Heart right ventricle (tissue), 16 donors: ENCODE measurements at regions not wholly inside any gene's neighbourhood (a gene's known extent, or its start where the extent isn't known, plus 50 kb on each side); places are given as distances from the start of the nearest gene placed in this dataset.

Experiments used
- ATAC-seq, 8 donors: fragments of 200-7000 bp; cut with Tn5 transposase; one replicate each; pipeline ENCODE4 v1.9.1; 2020; ENCODE audit warnings: mild to moderate bottlenecking in 8 of 8, moderate library complexity in 8 of 8, moderate number of reproducible peaks in 1 of 8
- DNase-seq, 2 donors: peaks; one replicate each; pipeline ENCODE4 v3.0.0-alpha.2; 2020
- H3K27ac ChIP-seq, 10 donors: fragments of 200-600 bp; sonication (generic) in 2 of 10; one replicate each; pipeline versions ENCODE4 v1.5.0 to v1.8.0; 2020 to 2022; ENCODE audit warnings: mild to moderate bottlenecking in 3 of 10
- H3K27me3 ChIP-seq, 7 donors: fragments of 200-600 bp; one replicate each; pipeline ENCODE4 v1.8.0; 2021 to 2022; ENCODE audit warnings: mild to moderate bottlenecking in 2 of 7
- H3K36me3 ChIP-seq, 9 donors: fragments of 200-600 bp; sonication (generic) in 1 of 9; one replicate each; pipeline versions ENCODE4 v1.5.0 to v1.8.0; 2020 to 2022; ENCODE audit warnings: mild to moderate bottlenecking in 2 of 9
- H3K4me1 ChIP-seq, 9 donors: fragments of 200-600 bp; sonication (generic) in 1 of 9; one replicate each; pipeline versions ENCODE4 v1.5.0 to v1.8.0; 2020 to 2022; ENCODE audit warnings: mild to moderate bottlenecking in 4 of 9
- H3K4me3 ChIP-seq, 10 donors: fragments of 200-600 bp; sonication (generic) in 2 of 10; one replicate each; pipeline versions ENCODE4 v1.5.0 to v1.8.0; 2020 to 2022; ENCODE audit warnings: mild to moderate bottlenecking in 7 of 10, moderate library complexity in 2 of 10
- H3K9me3 ChIP-seq, 11 donors: fragments of 200-600 bp in 10 of 11; sonication (generic) in 2 of 11; one replicate each; pipeline versions ENCODE4 v1.5.0 to v1.8.0; 2013 to 2022; ENCODE audit warnings: mild to moderate bottlenecking in 2 of 11, control low read depth in 1 of 11, moderate library complexity in 1 of 11
- CTCF ChIP-seq, 9 donors: fragments of 200-600 bp; sonication (generic) in 2 of 9; IDR thresholded peaks; one replicate each; pipeline versions ENCODE4 v1.5.0 to v1.8.0; 2021 to 2022; ENCODE audit warnings: antibody characterized with exemption in 9 of 9, mild to moderate bottlenecking in 5 of 9, moderate library complexity in 1 of 9
- WGBS, 2 donors: extraction: QIAGEN DNeasy Blood & Tissue Kit; methylation state at CpG; one replicate each; pipeline ENCODE4 v1.1.7; 2013; ENCODE audit warnings: inconsistent platforms in 1 of 2; 5-methylcytosine and 5-hydroxymethylcytosine counted together
- intact Hi-C, 10 donors: fragments of 100-400 bp; cut with DNase I; formaldehyde crosslinking; loops; one replicate each; pipeline versions ENCODE4 v1.11.1 to v1.14.2; 2022
- donor health status: Arrhythmogenic right ventricular cardiomyopathy.
- donor health status: ischemic (EF 13 %, LVEDD 7.1; RV severe dilation, severe dysfunction).
- donor health status: healthy with polysubstance abuse.
- donor health status: DM: no; HTN: yes; CAD: no.
- donor health status: DM: no; HTN: no; CAD: no.
- donor health status: ischemic (EF 25% LVEDD 6.9; RV normal size, moderate dysfunction).
- donor health status: ischemic (EF 25% LVEDD 5.7; RV mildly dilated, moderate dysfunction).
- donor health status: healthy.
- donor health status: DM: yes; HTN: yes; CAD: no.
- donor health status: Ischemic cardiomyopathy.
- donor health status: ischemic (EF 35%, LVEDD 5.7; RV mildly dilated, moderate dysfunction).
- donor health status: nonischemic (EF 11% LVEDD 7.7; RV severe dilation, severe dysfunction).
- donor health status: DM: yes; HTN: yes; CAD: no.
- donor health status: PGD.
- donor health status: ischemic (EF 29% LVEDD 5.4; RV normal size, mild dysfunction).
- donor health status: nonischemic (EF 23%, LVEDD 6.1; RV moderate dilation, normal function).

DNA sequence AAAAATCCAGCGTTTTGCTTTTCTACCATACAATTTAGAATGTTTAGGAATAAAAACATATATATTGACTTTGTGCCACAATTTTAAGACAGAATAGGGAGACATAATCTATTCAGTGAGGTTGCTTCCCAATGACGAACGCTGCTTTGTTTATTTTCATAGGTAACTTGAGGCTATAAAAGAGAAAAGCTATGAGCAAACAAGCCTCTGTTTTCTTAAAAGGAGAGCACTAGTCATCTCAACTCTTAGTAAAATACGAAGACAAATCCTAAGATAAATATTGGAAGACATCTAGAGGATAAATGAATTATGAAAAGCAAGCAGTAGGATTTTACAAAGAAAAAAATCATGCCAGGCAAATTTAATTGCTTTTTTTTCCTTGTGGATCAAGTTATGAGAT, 363.6 kb downstream of the ANXA1 start:
- ATAC-seq (no peak), DNase-seq (no peak)
- H3K27me3 ChIP-seq, result no peaks in the 10 kb centered on the region
- no peaks in the 10 kb centered on the region for H3K36me3 ChIP-seq
- H3K4me3 ChIP-seq, result no peak overlapping the region
- intact Hi-C loops, result loop anchor here in 1 of 10 donors (5.0 kb wide), 1 partner anchor 68 kb away; no protein-coding TSS in a partner anchor
- 44 to 55% methylated on average over 4 of the region's 4 CpGs for WGBS, 2 donors
- H3K4me1 ChIP-seq, result no peaks in the 10 kb centered on the region
- no peak for TF ChIP-seq CTCF (IDR thresholded peaks at IDR 0.05)
- H3K9me3 ChIP-seq, result peaks cover 0 to 4% (median 0%) of the 10 kb centered on the region in 11 donors
- H3K27ac ChIP-seq, result no peak overlapping the region

- WGBS, 2 donors, result 79 to 81% methylated on average over 2 of the region's 2 CpGs
- TF ChIP-seq CTCF (IDR thresholded peaks at IDR 0.05), result no peak
- no peaks in the 10 kb centered on the region for H3K36me3 ChIP-seq
- no peak overlapping the region for H3K4me3 ChIP-seq
- ATAC-seq (no peak), DNase-seq (no peak)
- H3K9me3 ChIP-seq, result peaks cover 0 to 14% (median 0%) of the 10 kb centered on the region in 11 donors
- no peaks in the 10 kb centered on the region for H3K4me1 ChIP-seq
- no peaks in the 10 kb centered on the region for H3K27me3 ChIP-seq
- intact Hi-C loops, result no loop called here
- no peak overlapping the region for H3K27ac ChIP-seq
These were observed 371.7 kb downstream of the ANXA1 start for GRCh38 chr9:73523391-73523790.

GRCh38 chr9:73525350-73525749, 373.7 kb downstream of the ANXA1 start:
- ATAC-seq (no peak), DNase-seq (no peak)
- Histone ChIP-seq H3K27me3 (no peaks in the 10 kb centered on the region), H3K9me3 (peaks cover 0 to 14% (median 0%) of the 10 kb centered on the region in 11 donors), H3K27ac (no peak overlapping the region), H3K36me3 (no peaks in the 10 kb centered on the region), H3K4me3 (no peak overlapping the region), H3K4me1 (no peaks in the 10 kb centered on the region)
- intact Hi-C loops, result no loop called here
- no peak for TF ChIP-seq CTCF (IDR thresholded peaks at IDR 0.05)
- WGBS, 2 donors, result 92 to 94% methylated on average over 1 of the region's 1 CpG

DNA sequence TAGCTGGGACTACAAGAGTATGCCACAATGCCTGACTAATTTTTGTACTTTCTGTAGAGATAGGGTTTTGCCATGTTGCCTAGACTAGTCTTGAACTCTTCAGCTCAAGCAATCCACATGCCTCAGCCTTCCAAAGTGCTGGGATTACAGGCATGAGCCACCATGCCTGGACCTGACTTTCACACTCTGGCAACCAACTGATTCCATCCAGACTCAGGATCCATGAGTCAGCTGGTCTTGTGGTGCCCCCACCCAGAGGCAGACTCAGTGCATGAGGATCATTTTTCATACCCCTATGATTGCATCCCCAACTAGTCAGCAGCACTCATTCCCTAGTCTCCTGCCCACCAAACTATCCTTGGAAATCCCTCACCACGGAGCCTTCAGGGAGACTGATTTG, 375.9 kb downstream of the ANXA1 start:
- TF ChIP-seq CTCF (IDR thresholded peaks at IDR 0.05), result no peak
- intact Hi-C loops, result no loop called here
- 70 to 79% methylated on average over 1 of the region's 1 CpG for WGBS, 2 donors

More for the DNA sequence above, 375.9 kb downstream of the ANXA1 start:
- no peak for DNase-seq
- H3K4me3 ChIP-seq, result no peak overlapping the region
- H3K36me3 ChIP-seq, result no peaks in the 10 kb centered on the region
- H3K27ac ChIP-seq, result no peak overlapping the region
- H3K4me1 ChIP-seq, result no peaks in the 10 kb centered on the region
- H3K9me3 ChIP-seq, result peaks cover 0 to 14% (median 0%) of the 10 kb centered on the region in 11 donors
- no peaks in the 10 kb centered on the region for H3K27me3 ChIP-seq
- no peak for ATAC-seq
